HG02759 (cell line): ENCODE measurements at regions not wholly inside any gene's neighbourhood (a gene's known extent, or its start where the extent isn't known, plus 50 kb on each side); places are given as distances from the start of the nearest gene placed in this dataset.

ENCODE experiments used
- ATAC-seq: cut with Tn5 transposase; IDR thresholded peaks from one replicate; pipeline ENCODE4 v1.9.1; 2021; ENCODE audit warnings: mild to moderate bottlenecking, moderate library complexity; ENCODE audit not compliant: unreplicated experiment

GRCh38 chr3:117774130-117774529 lies 1064.6 kb downstream of the TUSC7 start:
- no peak for ATAC-seq

- no peak for ATAC-seq
Measured at GRCh38 chr3:117786349-117786748, 1076.8 kb downstream of the TUSC7 start.

- no peak for ATAC-seq
Measured at GRCh38 chr3:117788061-117788460, 1078.5 kb downstream of the TUSC7 start.

GRCh38 chr3:117788506-117788905 lies 1078.9 kb downstream of the TUSC7 start:
- no peak for ATAC-seq

- no peak for ATAC-seq
Measured at GRCh38 chr3:117790235-117790987, 1080.8 kb downstream of the TUSC7 start.

- ATAC-seq = no peak
Measured at GRCh38 chr3:117793622-117794265, 1084.2 kb downstream of the TUSC7 start.

- ATAC-seq = no peak
Measured at GRCh38 chr3:117798221-117798620, 1088.6 kb downstream of the TUSC7 start.

- ATAC-seq = no peak
Measured at GRCh38 chr3:117798687-117799386, 1089.3 kb downstream of the TUSC7 start.

GRCh38 chr3:117799387-117799735 lies 1089.8 kb downstream of the TUSC7 start:
- no peak for ATAC-seq

GRCh38 chr3:117801912-117802239 lies 1092.3 kb downstream of the TUSC7 start:
- ATAC-seq = no peak

GRCh38 chr3:117809186-117810081 lies 1099.9 kb downstream of the TUSC7 start:
- ATAC-seq = no peak

- ATAC-seq = no peak
Measured at GRCh38 chr3:117811786-117812185, 1102.2 kb downstream of the TUSC7 start.

GRCh38 chr3:117814975-117815374 lies 1105.4 kb downstream of the TUSC7 start:
- no peak for ATAC-seq

- ATAC-seq = no peak
Measured at GRCh38 chr3:117817103-117817502, 1107.5 kb downstream of the TUSC7 start.

- ATAC-seq = no peak
Measured at GRCh38 chr3:117818592-117818991, 1109.0 kb downstream of the TUSC7 start.

- no peak for ATAC-seq
Measured at GRCh38 chr3:117820658-117821299, 1111.2 kb downstream of the TUSC7 start.

- no peak for ATAC-seq
Measured at GRCh38 chr3:117822416-117822815, 1112.8 kb downstream of the TUSC7 start.

GRCh38 chr3:117836296-117836695 lies 1126.7 kb downstream of the TUSC7 start:
- no peak for ATAC-seq

- no peak for ATAC-seq
Measured at GRCh38 chr3:117837391-117837790, 1127.8 kb downstream of the TUSC7 start.

- ATAC-seq = no peak
Measured at GRCh38 chr3:117842086-117842485, 1132.5 kb downstream of the TUSC7 start.

GRCh38 chr3:117843356-117843755 lies 1133.8 kb downstream of the TUSC7 start:
- no peak for ATAC-seq
